ENCODE measurements at regions not wholly inside any gene's neighbourhood (a gene's known extent, or its start where the extent isn't known, plus 50 kb on each side); places are given as distances from the start of the nearest gene placed in this dataset.
"Not testable (repeated sequence)": the region's sequence is repeated elsewhere in the genome, so short reads cannot be mapped to it uniquely, and the experiment has no call there.

DNA sequence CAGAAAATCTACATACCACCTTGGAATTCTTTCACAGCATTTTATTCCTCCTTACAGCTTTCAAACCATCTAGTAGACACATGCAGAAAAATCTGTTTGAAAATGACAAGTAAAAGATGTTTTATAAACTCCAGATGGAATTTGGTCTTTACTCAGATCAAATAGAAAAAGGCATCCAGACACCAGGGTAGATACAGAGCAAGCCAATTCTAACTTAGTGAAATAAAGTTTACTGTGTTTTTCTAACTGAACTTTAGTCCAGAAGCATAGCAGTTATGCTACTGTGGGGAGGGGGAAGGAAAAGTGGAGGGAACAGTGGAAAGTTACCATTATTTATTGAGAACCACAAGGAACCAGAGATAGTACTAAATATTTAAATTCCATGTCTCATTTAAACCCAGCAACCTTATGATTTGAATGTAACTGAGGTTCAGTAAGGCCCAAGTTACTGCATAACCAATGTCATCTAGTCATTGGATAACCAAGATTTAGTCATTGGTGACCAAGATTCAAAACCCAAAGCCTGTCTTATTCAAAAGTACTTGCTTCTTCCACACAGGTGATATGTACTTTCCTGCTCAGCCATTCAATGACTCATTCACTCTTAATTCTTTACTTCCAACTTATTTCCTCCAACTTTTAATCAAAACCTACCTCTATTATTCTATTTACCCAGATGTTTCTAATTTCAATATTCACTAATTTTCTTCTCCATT, 57.7 kb downstream of the RAD51AP2 start:
- FAIRE-seq: no peak
- no peak for DNase-seq (ENCODE audit: insufficient read length, low spot score)
- no peak for TF ChIP-seq PAX5 (IDR thresholded peaks at IDR 0.05; ENCODE audit: insufficient read depth, low read length, severe bottlenecking)
- TF ChIP-seq TAF1 (IDR thresholded peaks at IDR 0.05; ENCODE audit: low read depth, low read length): no peak
- TF ChIP-seq POLR2AphosphoS5 (IDR thresholded peaks at IDR 0.05; ENCODE audit: low read depth, low read length): no peak
- TF ChIP-seq POU2F2 (IDR thresholded peaks at IDR 0.05; ENCODE audit: low read depth, low read length): no peak
- TF ChIP-seq POLR2A (IDR thresholded peaks at IDR 0.05; ENCODE audit: low read depth, low read length): no peak
- TF ChIP-seq SPI1 (IDR thresholded peaks at IDR 0.05; ENCODE audit: low read depth, low read length): no peak

DNA sequence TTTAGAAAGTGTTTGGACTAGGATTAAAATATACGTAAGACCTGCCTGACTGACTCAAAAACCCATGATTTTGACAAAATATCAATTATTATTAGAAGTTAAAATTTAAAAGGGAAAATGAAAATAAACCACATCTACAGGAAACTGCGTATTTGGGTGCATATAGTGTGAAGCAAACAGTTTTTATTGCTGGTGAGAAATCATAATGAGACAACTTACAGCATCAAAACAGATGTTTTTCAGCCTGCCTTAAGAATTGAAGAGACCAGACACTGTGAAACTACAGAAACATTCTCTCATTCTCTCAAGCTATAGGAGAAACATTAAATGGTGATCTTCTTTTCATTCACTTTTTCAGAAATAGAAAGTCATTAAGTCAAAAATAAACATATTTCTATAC, 62.9 kb downstream of the RAD51AP2 start:
- DNase-seq (ENCODE audit: insufficient read length, low spot score) (no peak), FAIRE-seq (no peak)
- TF ChIP-seq POU2F2 (IDR thresholded peaks at IDR 0.05; ENCODE audit: low read depth, low read length): no peak

DNA sequence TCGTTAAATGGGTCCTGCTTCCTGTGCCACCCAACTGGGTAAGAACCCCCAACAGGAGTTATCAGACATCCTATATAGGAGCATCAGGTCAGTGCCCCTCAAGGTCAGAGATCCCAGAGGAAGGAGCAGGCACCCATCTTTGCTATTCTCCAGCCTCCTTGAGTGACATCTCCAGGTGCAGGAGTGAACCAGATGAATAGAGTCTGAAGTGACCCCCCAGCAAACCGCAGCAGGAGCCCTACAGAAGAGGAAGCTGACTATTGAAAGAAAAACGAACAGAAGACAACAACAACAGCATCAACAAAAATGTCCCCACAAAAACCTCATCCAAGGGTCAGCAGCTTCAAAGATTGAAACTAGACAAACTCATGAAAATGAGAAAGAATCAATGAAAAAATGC, 72.0 kb downstream of the RAD51AP2 start:
- not testable (repeated sequence) for FAIRE-seq; DNase-seq (ENCODE audit: insufficient read length, low spot score)

DNA sequence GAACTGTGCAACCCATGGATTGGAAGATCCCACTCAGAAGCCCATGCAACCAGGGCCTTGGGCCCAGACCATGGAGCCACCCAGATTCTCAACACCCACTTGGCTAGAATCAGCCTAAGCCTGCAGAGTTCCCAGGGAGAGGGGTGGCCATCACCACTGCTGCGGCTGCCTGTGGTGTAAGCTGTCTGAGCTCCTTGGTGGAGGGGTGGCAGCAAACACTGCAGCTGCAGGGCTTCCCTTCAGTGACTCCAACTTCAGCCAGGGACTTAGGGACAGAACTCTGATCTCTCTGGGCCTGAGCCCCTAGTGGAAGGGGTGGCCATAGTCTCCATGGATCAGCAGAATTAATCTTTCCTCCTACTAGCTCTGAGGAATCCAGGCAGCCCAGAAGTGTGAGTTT, 72.5 kb downstream of the RAD51AP2 start:
- TF ChIP-seq TAF1 (IDR thresholded peaks at IDR 0.05; ENCODE audit: low read depth, low read length) (no peak), POU2F2 (IDR thresholded peaks at IDR 0.05; ENCODE audit: low read depth, low read length) (no peak), PAX5 (IDR thresholded peaks at IDR 0.05; ENCODE audit: insufficient read depth, low read length, severe bottlenecking) (no peak), SPI1 (IDR thresholded peaks at IDR 0.05; ENCODE audit: low read depth, low read length) (no peak), POLR2AphosphoS5 (IDR thresholded peaks at IDR 0.05; ENCODE audit: low read depth, low read length) (no peak), POLR2A (IDR thresholded peaks at IDR 0.05; ENCODE audit: low read depth, low read length) (no peak)
- no peak for FAIRE-seq
- DNase-seq (ENCODE audit: insufficient read length, low spot score): no peak

DNA sequence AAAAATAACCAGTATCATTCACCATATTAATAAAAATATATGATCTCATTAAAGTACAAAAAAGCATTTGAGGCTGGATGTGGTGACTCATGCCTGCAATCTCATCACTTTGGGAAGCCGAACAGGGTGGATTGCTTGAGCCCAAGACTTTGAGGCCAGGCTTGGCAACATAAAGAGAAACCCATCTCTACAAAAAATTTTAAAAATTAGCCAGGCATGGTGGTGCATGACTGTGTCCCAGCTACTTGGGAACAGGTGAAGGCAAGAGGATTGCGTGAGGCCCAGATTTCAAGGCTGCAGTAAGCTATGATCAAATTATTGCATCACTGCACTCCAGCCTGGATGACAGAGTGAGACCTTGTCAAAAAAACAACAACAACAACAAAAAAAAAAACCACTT, 75.9 kb downstream of the RAD51AP2 start:
- no peak for DNase-seq (ENCODE audit: insufficient read length, low spot score)

DNA sequence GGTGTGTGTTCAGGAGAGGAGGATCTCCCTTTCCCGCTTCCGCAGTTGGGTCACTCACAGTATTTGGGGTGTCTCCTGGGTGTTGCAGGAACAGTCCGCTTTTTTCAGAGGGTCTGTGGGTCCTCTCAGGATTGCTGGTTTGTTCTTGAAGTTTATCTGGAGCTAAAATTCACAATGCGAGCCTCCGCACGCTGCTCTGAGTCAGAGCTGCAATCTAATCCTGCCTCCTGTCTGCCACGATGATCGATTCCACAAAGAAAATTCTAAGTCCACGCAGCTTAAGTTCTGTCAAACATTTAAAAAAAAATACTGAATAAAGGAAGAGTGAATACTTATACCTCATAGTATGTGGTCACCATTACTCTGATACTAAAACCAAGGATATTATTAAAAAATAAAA, 76.5 kb downstream of the RAD51AP2 start:
- no peak for DNase-seq (ENCODE audit: insufficient read length, low spot score)
- TF ChIP-seq POLR2A (IDR thresholded peaks at IDR 0.05; ENCODE audit: low read depth, low read length) (no peak), POU2F2 (IDR thresholded peaks at IDR 0.05; ENCODE audit: low read depth, low read length) (no peak), POLR2AphosphoS5 (IDR thresholded peaks at IDR 0.05; ENCODE audit: low read depth, low read length) (no peak), TAF1 (IDR thresholded peaks at IDR 0.05; ENCODE audit: low read depth, low read length) (no peak), PAX5 (IDR thresholded peaks at IDR 0.05; ENCODE audit: insufficient read depth, low read length, severe bottlenecking) (no peak), SPI1 (IDR thresholded peaks at IDR 0.05; ENCODE audit: low read depth, low read length) (no peak)
- FAIRE-seq: no peak

More for the DNA sequence above, 75.9 kb downstream of the RAD51AP2 start:
- no peak for FAIRE-seq
- TF ChIP-seq POU2F2 (IDR thresholded peaks at IDR 0.05; ENCODE audit: low read depth, low read length): no peak
- TF ChIP-seq SPI1 (IDR thresholded peaks at IDR 0.05; ENCODE audit: low read depth, low read length): no peak
- no peak for TF ChIP-seq POLR2AphosphoS5 (IDR thresholded peaks at IDR 0.05; ENCODE audit: low read depth, low read length)
- TF ChIP-seq TAF1 (IDR thresholded peaks at IDR 0.05; ENCODE audit: low read depth, low read length): no peak

DNA sequence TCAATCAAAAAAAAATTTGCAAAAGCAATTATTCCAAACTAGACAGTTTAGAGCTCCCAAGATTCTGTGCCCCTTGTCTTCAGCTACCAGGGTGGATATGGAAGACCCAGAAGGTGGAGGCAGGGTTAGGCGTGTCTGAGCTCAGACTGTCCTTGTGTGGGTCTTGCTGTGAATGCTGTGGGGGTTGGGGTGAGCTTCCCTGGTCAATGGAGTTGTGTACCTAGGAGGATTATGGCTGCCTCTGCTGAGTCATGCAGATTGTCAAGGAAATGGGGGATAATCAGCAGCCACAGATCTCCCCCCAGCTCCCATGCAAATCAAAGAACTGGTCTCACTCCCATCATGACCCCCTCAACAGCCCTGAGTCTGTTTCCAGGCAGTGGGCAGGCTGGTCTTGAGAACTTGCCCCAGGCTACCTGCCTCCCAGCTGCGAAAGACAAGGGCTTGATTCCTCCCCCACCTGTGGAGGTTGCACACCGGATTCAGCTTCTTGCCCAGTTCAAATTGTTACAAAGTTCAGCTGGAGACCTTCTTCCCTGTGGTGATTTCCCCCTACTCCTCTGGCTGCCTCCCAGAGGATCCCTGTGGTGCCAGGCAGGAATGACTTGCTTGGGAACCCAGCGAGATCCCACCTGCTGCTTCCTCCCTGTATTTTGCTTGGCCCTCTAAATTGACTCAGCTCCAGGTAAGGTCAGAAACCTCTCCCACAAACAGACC, 77.0 kb downstream of the RAD51AP2 start:
- DNase-seq (ENCODE audit: insufficient read length, low spot score) (no peak), FAIRE-seq (no peak)
- TF ChIP-seq SPI1 (IDR thresholded peaks at IDR 0.05; ENCODE audit: low read depth, low read length) (no peak), POLR2AphosphoS5 (IDR thresholded peaks at IDR 0.05; ENCODE audit: low read depth, low read length) (no peak), POU2F2 (IDR thresholded peaks at IDR 0.05; ENCODE audit: low read depth, low read length) (no peak), POLR2A (IDR thresholded peaks at IDR 0.05; ENCODE audit: low read depth, low read length) (no peak), PAX5 (IDR thresholded peaks at IDR 0.05; ENCODE audit: insufficient read depth, low read length, severe bottlenecking) (no peak), TAF1 (IDR thresholded peaks at IDR 0.05; ENCODE audit: low read depth, low read length) (no peak)

- TF ChIP-seq POLR2AphosphoS5 (IDR thresholded peaks at IDR 0.05; ENCODE audit: low read depth, low read length): no peak
- no peak for DNase-seq (ENCODE audit: insufficient read length, low spot score)
- FAIRE-seq: no peak
Measured at GRCh38 chr2:17430326-17430725, 87.9 kb downstream of the RAD51AP2 start.

DNA sequence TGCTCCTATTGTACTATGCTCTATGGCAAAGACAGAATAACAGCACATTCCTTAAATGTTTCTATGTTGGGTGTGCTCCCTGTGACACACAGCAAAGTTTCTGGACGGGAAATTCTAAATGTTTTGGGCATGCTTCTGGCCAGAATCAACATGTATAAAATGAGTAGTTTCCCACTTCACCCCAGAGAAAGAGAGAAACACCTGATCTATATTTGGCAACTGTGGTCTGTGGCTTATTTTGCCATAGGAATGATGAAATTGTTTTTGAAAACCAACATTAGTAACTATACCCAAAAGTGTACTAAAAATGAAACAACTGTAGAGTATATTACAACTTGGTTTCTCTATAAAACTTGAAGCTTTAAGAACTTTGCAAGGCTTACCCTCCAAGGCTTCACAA, 89.1 kb downstream of the RAD51AP2 start:
- FAIRE-seq (no peak), DNase-seq (ENCODE audit: insufficient read length, low spot score) (no peak)
- no peak for TF ChIP-seq POLR2A (IDR thresholded peaks at IDR 0.05; ENCODE audit: low read depth, low read length)

DNA sequence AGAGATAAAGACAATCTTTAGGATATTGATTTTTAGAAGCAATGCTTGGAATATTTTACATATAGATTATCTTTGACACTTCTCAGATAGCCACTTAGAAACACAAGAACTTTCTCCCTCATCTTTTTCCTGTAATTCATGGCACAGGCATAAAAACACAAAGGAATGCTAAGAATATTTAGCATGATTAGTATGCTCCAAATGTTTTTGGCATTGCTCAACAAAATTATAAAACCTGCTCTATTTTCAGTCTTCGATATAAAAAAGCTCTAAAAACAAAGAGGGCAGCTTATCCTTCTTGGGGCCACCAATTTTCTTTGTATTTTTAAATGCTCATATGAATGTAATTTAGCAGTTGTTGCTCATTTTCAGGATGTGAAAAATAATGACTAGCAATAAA, 90.8 kb downstream of the RAD51AP2 start:
- DNase-seq (ENCODE audit: insufficient read length, low spot score) (no peak), FAIRE-seq (no peak)
- TF ChIP-seq PAX5 (IDR thresholded peaks at IDR 0.05; ENCODE audit: insufficient read depth, low read length, severe bottlenecking) (no peak), SPI1 (IDR thresholded peaks at IDR 0.05; ENCODE audit: low read depth, low read length) (no peak), POLR2AphosphoS5 (IDR thresholded peaks at IDR 0.05; ENCODE audit: low read depth, low read length) (no peak), POU2F2 (IDR thresholded peaks at IDR 0.05; ENCODE audit: low read depth, low read length) (no peak), POLR2A (IDR thresholded peaks at IDR 0.05; ENCODE audit: low read depth, low read length) (no peak), TAF1 (IDR thresholded peaks at IDR 0.05; ENCODE audit: low read depth, low read length) (no peak)

DNA sequence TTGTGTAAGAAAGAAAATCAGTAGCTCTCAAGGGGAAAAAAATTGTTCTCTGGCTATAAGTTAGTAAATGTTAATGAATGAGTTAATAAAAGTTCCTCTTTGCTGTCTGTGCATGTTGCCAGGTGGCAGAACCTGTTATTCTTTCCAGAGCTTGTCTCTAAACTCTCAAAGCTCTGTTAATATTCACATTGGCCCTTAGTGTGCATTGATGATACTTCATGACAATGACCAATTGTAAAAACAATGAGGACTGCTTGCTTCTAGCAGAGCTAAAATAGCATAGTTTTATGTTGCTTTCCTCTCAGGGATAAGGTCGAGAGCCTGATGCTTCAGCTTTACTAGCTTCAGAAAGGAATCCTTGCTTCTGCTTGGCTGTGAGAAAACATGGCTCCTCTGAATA, 91.5 kb downstream of the RAD51AP2 start:
- FAIRE-seq (no peak), DNase-seq (ENCODE audit: insufficient read length, low spot score) (no peak)
- no peak for TF ChIP-seq TAF1 (IDR thresholded peaks at IDR 0.05; ENCODE audit: low read depth, low read length)
- TF ChIP-seq PAX5 (IDR thresholded peaks at IDR 0.05; ENCODE audit: insufficient read depth, low read length, severe bottlenecking): no peak
- TF ChIP-seq POLR2AphosphoS5 (IDR thresholded peaks at IDR 0.05; ENCODE audit: low read depth, low read length): no peak
